ENCODE measurements at regions not wholly inside any gene's neighbourhood (a gene's known extent, or its start where the extent isn't known, plus 50 kb on each side); places are given as distances from the start of the nearest gene placed in this dataset.
A peak's percentile ranks its signal among the peaks of the same experiment; 100 is the strongest.

GRCh38 chr7:155953781-155954549, 141.7 kb upstream of the SHH start (continued):
- no peak for TF ChIP-seq ZNF407 (CRISPR knock-in tag; IDR thresholded peaks at IDR 0.05; ENCODE audit: not compliant biosample characterization)
- TF ChIP-seq HNRNPK (IDR thresholded peaks at IDR 0.05; ENCODE audit: low read depth, low read length, poor library complexity, severe bottlenecking): no peak
- TF ChIP-seq POLR2G (IDR thresholded peaks at IDR 0.05; ENCODE audit: low read depth, low read length): peak; percentile 31; the same call in 1 of the 2 replicates
- peak; percentile 64; the same call in 1 of the 2 replicates for TF ChIP-seq ESRRA (CRISPR knock-in tag; IDR thresholded peaks at IDR 0.05; ENCODE audit: low read depth)
- TF ChIP-seq ZNF282 (IDR thresholded peaks at IDR 0.05; ENCODE audit: partially characterized antibody): no peak
- peak; percentile 79; the same call in 1 of the 2 replicates for TF ChIP-seq YEATS4 (CRISPR knock-in tag; IDR thresholded peaks at IDR 0.05; ENCODE audit: borderline replicate concordance)
- TF ChIP-seq DMAP1 (CRISPR knock-in tag; IDR thresholded peaks at IDR 0.05): no peak
- TF ChIP-seq ZNF367 (CRISPR knock-in tag; IDR thresholded peaks at IDR 0.05; ENCODE audit: borderline replicate concordance): no peak
- TF ChIP-seq SAP130 (CRISPR knock-in tag; IDR thresholded peaks at IDR 0.05; ENCODE audit: low read depth): peak; percentile 52
- TF ChIP-seq KDM4B (CRISPR knock-in tag; IDR thresholded peaks at IDR 0.05): no peak
- TF ChIP-seq ZNF780A (CRISPR knock-in tag; IDR thresholded peaks at IDR 0.05): no peak
- TF ChIP-seq ZNF138 (CRISPR knock-in tag; IDR thresholded peaks at IDR 0.05; ENCODE audit: low read depth): no peak
- TF ChIP-seq CEBPG (CRISPR knock-in tag; IDR thresholded peaks at IDR 0.05): peak; percentile 51
- no peak for TF ChIP-seq TSC22D2 (CRISPR knock-in tag; IDR thresholded peaks at IDR 0.05; ENCODE audit: borderline replicate concordance)
- no peak for TF ChIP-seq EZH2 (conservative IDR thresholded peaks at IDR 0.05; ENCODE audit: low read depth, low read length)
- no peak for TF ChIP-seq JUN (CRISPR knock-in tag; IDR thresholded peaks at IDR 0.05)
- TF ChIP-seq ZNF329 (CRISPR knock-in tag; IDR thresholded peaks at IDR 0.05; ENCODE audit: low read depth): no peak
- no peak for TF ChIP-seq U2AF1 (optimal IDR thresholded peaks at IDR 0.05; ENCODE audit: low read depth, low read length)
- TF ChIP-seq NFYC (CRISPR knock-in tag; IDR thresholded peaks at IDR 0.05): no peak
- 0 out of 2 replicates have a peak, but pooled peaks have one; percentile 66 for TF ChIP-seq MAF1 (CRISPR knock-in tag; IDR thresholded peaks at IDR 0.05; ENCODE audit: borderline replicate concordance)
- TF ChIP-seq ZNF660 (CRISPR knock-in tag; IDR thresholded peaks at IDR 0.05; ENCODE audit: borderline replicate concordance, low read depth): no peak
- no peak for TF ChIP-seq ZNF713 (CRISPR knock-in tag; IDR thresholded peaks at IDR 0.05)
- TF ChIP-seq HOXA3 (CRISPR knock-in tag; IDR thresholded peaks at IDR 0.05): peak; percentile 62
- TF ChIP-seq ZNF451 (CRISPR knock-in tag; IDR thresholded peaks at IDR 0.05): no peak

All from HepG2 (cell line).